HepG2 (cell line): ENCODE measurements at regions not wholly inside any gene's neighbourhood (a gene's known extent, or its start where the extent isn't known, plus 50 kb on each side); places are given as distances from the start of the nearest gene placed in this dataset.
A peak's percentile ranks its signal among the peaks of the same experiment; 100 is the strongest.

ENCODE experiments used
- ATAD3A ChIP-seq: sonication (generic); formaldehyde crosslinking; IDR thresholded peaks from 2 replicates; pipeline ENCODE4 v1.4.0; 2020; ENCODE audit warnings: missing genetic modification reagents
- CBX1 ChIP-seq: IDR thresholded peaks from one replicate; pipeline ENCODE4 v1.6.1; 2016; ENCODE audit warnings: antibody characterized with exemption, low read depth
- ELF3 ChIP-seq: IDR thresholded peaks from 2 replicates; pipeline ENCODE4 v1.6.1; 2016; ENCODE audit warnings: missing genetic modification reagents, missing compliant biosample characterization
- FOXM1 ChIP-seq: sonication (generic); formaldehyde crosslinking; IDR thresholded peaks from 2 replicates; pipeline ENCODE4 v1.5.0; 2020; ENCODE audit warnings: missing genetic modification reagents
- HNF1A ChIP-seq, 2 experiments: sonication (generic) in 1 of 2; formaldehyde crosslinking in 1 of 2; IDR thresholded peaks; 2 replicates each; pipeline versions ENCODE4 v1.4.0 to v1.6.1; 2016 to 2020; ENCODE audit warnings: borderline replicate concordance in 1 of 2, low read depth in 1 of 2, mild to moderate bottlenecking in 1 of 2, missing genetic modification reagents in 1 of 2
- KLF15 ChIP-seq: sonication (generic); formaldehyde crosslinking; IDR thresholded peaks from 2 replicates; pipeline ENCODE4 v1.8.1; 2023; ENCODE audit warnings: borderline replicate concordance, mild to moderate bottlenecking, inconsistent platforms, missing genetic modification reagents, mixed read lengths
- POLR2A ChIP-seq, 2 experiments: IDR thresholded peaks; 2 replicates each; pipeline ENCODE4 v1.6.1; 2011; ENCODE audit warnings: low read depth in 2 of 2, low read length in 2 of 2, mild to moderate bottlenecking in 1 of 2, moderate library complexity in 1 of 2; ENCODE audit not compliant: insufficient read depth in 1 of 2
- PTBP1 ChIP-seq: fragments of 200-400 bp; formaldehyde crosslinking; IDR thresholded peaks from 2 replicates; pipeline ENCODE4 v1.6.1; 2018; ENCODE audit warnings: low read length, low read depth; ENCODE audit not compliant: poor library complexity, severe bottlenecking
- REPIN1 ChIP-seq: sonication (generic); formaldehyde crosslinking; IDR thresholded peaks from 2 replicates; pipeline ENCODE4 v1.8.0; 2022; ENCODE audit warnings: missing genetic modification reagents, low read depth, mild to moderate bottlenecking, borderline replicate concordance
- TCF7 ChIP-seq: sonication (generic); IDR thresholded peaks from 2 replicates; pipeline ENCODE4 v1.6.1; 2016; ENCODE audit warnings: antibody characterized with exemption, low read depth
- TSC22D2 ChIP-seq: sonication (generic); formaldehyde crosslinking; IDR thresholded peaks from 2 replicates; pipeline ENCODE4 v1.5.1; 2020; ENCODE audit warnings: missing genetic modification reagents, mild to moderate bottlenecking, borderline replicate concordance
- ZNF530 ChIP-seq: sonication (generic); formaldehyde crosslinking; IDR thresholded peaks from 2 replicates; pipeline ENCODE4 v1.5.0; 2020; ENCODE audit warnings: low read depth, mild to moderate bottlenecking, missing genetic modification reagents
- ZNF543 ChIP-seq: sonication (generic); formaldehyde crosslinking; IDR thresholded peaks from 2 replicates; pipeline ENCODE4 v1.4.0; 2020; ENCODE audit warnings: mild to moderate bottlenecking, missing genetic modification reagents
- TF ChIP-seq, protein P1 (sequence below): sonication (generic); formaldehyde crosslinking; IDR thresholded peaks from 2 replicates; pipeline ENCODE4 v1.4.0; 2020; ENCODE audit warnings: mild to moderate bottlenecking, missing genetic modification reagents
- TF ChIP-seq, protein P2 (sequence below), 2 experiments: fragments of 450-650 bp in 1 of 2; sonication (generic) in 1 of 2; formaldehyde crosslinking in 1 of 2; IDR thresholded peaks; 2 replicates each; pipeline versions ENCODE4 v1.6.1 to v1.8.0; 2016 to 2022; ENCODE audit warnings: antibody characterized with exemption in 1 of 2, mild to moderate bottlenecking in 1 of 2, missing genetic modification reagents in 1 of 2

GRCh38 chr16:49158029-49158642, 123.5 kb downstream of the CBLN1 start (continued):
- TF ChIP-seq FOXM1 (peak; percentile 94; the same call in 1 of the 2 replicates), ELF3 (CRISPR knock-in tag) (peak; percentile 88), HNF1A (IDR thresholded peaks at IDR 0.05; ENCODE audit: low read depth) (no peak), HNF1A (CRISPR knock-in tag; IDR thresholded peaks at IDR 0.05; ENCODE audit: borderline replicate concordance) (no peak), REPIN1 (CRISPR knock-in tag) (0 out of 2 replicates have a peak, but pooled peaks have one; percentile 42), KLF15 (CRISPR knock-in tag) (peak; percentile 95), PTBP1 (no peak), ZNF530 (peak; percentile 93; the same call in 1 of the 2 replicates), POLR2A (IDR thresholded peaks at IDR 0.05; ENCODE audit: insufficient read depth in 1 of 2, low read depth in 2 of 2, low read length in 2 of 2) (no peak), TCF7 (no peak), ZNF543 (CRISPR knock-in tag) (peak; percentile 65; the same call in 1 of the 2 replicates), TSC22D2 (CRISPR knock-in tag) (peak; percentile 99), CBX1 (no peak), ATAD3A (CRISPR knock-in tag) (peak; percentile 97)
- TF ChIP-seq, protein P1, sequence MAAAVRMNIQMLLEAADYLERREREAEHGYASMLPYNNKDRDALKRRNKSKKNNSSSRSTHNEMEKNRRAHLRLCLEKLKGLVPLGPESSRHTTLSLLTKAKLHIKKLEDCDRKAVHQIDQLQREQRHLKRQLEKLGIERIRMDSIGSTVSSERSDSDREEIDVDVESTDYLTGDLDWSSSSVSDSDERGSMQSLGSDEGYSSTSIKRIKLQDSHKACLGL (CRISPR knock-in tag): peak; percentile 77
- TF ChIP-seq, protein P2, sequence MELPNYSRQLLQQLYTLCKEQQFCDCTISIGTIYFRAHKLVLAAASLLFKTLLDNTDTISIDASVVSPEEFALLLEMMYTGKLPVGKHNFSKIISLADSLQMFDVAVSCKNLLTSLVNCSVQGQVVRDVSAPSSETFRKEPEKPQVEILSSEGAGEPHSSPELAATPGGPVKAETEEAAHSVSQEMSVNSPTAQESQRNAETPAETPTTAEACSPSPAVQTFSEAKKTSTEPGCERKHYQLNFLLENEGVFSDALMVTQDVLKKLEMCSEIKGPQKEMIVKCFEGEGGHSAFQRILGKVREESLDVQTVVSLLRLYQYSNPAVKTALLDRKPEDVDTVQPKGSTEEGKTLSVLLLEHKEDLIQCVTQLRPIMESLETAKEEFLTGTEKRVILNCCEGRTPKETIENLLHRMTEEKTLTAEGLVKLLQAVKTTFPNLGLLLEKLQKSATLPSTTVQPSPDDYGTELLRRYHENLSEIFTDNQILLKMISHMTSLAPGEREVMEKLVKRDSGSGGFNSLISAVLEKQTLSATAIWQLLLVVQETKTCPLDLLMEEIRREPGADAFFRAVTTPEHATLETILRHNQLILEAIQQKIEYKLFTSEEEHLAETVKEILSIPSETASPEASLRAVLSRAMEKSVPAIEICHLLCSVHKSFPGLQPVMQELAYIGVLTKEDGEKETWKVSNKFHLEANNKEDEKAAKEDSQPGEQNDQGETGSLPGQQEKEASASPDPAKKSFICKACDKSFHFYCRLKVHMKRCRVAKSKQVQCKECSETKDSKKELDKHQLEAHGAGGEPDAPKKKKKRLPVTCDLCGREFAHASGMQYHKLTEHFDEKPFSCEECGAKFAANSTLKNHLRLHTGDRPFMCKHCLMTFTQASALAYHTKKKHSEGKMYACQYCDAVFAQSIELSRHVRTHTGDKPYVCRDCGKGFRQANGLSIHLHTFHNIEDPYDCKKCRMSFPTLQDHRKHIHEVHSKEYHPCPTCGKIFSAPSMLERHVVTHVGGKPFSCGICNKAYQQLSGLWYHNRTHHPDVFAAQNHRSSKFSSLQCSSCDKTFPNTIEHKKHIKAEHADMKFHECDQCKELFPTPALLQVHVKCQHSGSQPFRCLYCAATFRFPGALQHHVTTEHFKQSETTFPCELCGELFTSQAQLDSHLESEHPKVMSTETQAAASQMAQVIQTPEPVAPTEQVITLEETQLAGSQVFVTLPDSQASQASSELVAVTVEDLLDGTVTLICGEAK (IDR thresholded peaks at IDR 0.05): no peak
- TF ChIP-seq, protein P2 (CRISPR knock-in tag; IDR thresholded peaks at IDR 0.05): peak; percentile 70; the same call in 1 of the 2 replicates
